Nephron progenitor cell (in vitro differentiated cells): ENCODE measurements at regions not wholly inside any gene's neighbourhood (a gene's known extent, or its start where the extent isn't known, plus 50 kb on each side); places are given as distances from the start of the nearest gene placed in this dataset.

Source experiments
- DNase-seq: peaks from one replicate; pipeline ENCODE4 v3.0.0; 2021
- H3K27ac Mint-ChIP-seq: 2 replicates; pipeline ENCODE4 v1.8.0; 2021; ENCODE audit warnings: mild to moderate bottlenecking, moderate library complexity, mixed read lengths
- H3K27me3 Mint-ChIP-seq: 2 replicates; pipeline ENCODE4 v1.8.0; 2021; ENCODE audit warnings: mild to moderate bottlenecking, low read depth, mixed read lengths; ENCODE audit not compliant: poor library complexity
- H3K36me3 Mint-ChIP-seq: 2 replicates; pipeline ENCODE4 v1.8.0; 2021; ENCODE audit warnings: low read depth, mixed read lengths
- H3K4me1 Mint-ChIP-seq: 2 replicates; pipeline ENCODE4 v1.8.0; 2021; ENCODE audit warnings: mixed read lengths
- H3K4me3 Mint-ChIP-seq: 2 replicates; pipeline ENCODE4 v1.8.0; 2021; ENCODE audit warnings: mild to moderate bottlenecking, moderate library complexity, mixed read lengths
- H3K9me3 Mint-ChIP-seq: 2 replicates; pipeline ENCODE4 v1.8.0; 2021; ENCODE audit warnings: mild to moderate bottlenecking, moderate library complexity, mixed read lengths
- CTCF ChIP-seq: fragments of 200-600 bp; sonication (generic); IDR thresholded peaks from 2 replicates; pipeline ENCODE4 v1.5.0; 2021; ENCODE audit warnings: antibody characterized with exemption

GRCh38 chr6:159440911-159441703 is 251.9 kb downstream of the SOD2 start:
- no peaks in the 10 kb centered on the region for H3K36me3 Mint-ChIP-seq
- no peak overlapping the region for H3K4me3 Mint-ChIP-seq
- DNase-seq: no peak
- no peak for TF ChIP-seq CTCF
- H3K4me1 Mint-ChIP-seq: no peaks in the 10 kb centered on the region
- H3K27ac Mint-ChIP-seq: no peak overlapping the region
- H3K27me3 Mint-ChIP-seq: peaks cover 11% of the 10 kb centered on the region
- peaks cover 64% of the 10 kb centered on the region for H3K9me3 Mint-ChIP-seq

DNA sequence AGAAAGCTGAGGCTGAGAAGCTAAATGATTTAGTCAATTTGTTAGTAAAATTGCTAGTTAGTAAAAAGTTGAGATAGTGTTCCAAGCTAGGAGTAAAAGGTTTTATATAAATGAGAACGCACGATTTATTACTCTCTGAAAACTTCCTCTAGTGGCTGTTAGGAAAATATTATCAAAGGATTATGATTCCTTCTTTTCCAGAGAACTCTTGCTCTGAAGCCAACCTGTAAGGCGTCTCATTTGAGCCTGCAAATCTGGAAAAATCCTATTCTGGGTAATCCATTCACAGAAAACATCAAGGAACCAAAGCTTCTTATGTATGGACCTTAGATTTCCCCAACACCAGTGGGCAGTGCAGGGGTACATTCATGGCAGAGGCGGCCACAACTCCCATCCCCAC is 252.7 kb downstream of the SOD2 start:
- H3K9me3 Mint-ChIP-seq: peaks cover 70% of the 10 kb centered on the region
- peaks cover 11% of the 10 kb centered on the region for H3K27me3 Mint-ChIP-seq
- H3K4me3 Mint-ChIP-seq: no peak overlapping the region
- no peaks in the 10 kb centered on the region for H3K4me1 Mint-ChIP-seq
- no peaks in the 10 kb centered on the region for H3K36me3 Mint-ChIP-seq
- no peak overlapping the region for H3K27ac Mint-ChIP-seq
- DNase-seq: no peak
- no peak for TF ChIP-seq CTCF

DNA sequence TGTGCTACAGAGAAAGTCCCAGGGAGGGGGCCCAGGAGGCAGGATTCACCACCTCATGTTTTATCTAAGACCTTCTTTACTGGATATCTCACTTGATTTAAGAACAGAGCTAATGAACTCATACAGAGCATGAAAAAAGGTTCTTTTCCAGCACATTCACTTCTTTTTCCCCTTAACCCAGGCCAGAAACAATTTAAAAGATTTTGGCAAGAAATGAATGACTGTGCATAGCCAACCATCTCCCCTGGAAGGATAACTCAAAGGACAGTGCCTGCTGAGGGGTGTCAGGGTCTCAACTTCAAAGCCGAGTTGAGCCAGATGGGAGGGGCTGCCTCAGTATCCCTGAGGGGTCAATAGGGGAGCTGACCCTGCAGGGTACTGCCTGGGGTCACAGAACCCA is 253.4 kb downstream of the SOD2 start:
- Mint-ChIP-seq H3K27ac (no peak overlapping the region), H3K27me3 (peaks cover 11% of the 10 kb centered on the region), H3K4me3 (no peak overlapping the region), H3K4me1 (no peaks in the 10 kb centered on the region), H3K36me3 (no peaks in the 10 kb centered on the region), H3K9me3 (peaks cover 70% of the 10 kb centered on the region)
- DNase-seq: no peak
- TF ChIP-seq CTCF: no peak

- peaks cover 69% of the 10 kb centered on the region for H3K9me3 Mint-ChIP-seq
- H3K27me3 Mint-ChIP-seq: peaks cover 7% of the 10 kb centered on the region
- H3K4me3 Mint-ChIP-seq: no peak overlapping the region
- no peak overlapping the region for H3K27ac Mint-ChIP-seq
- no peak for TF ChIP-seq CTCF
- no peaks in the 10 kb centered on the region for H3K4me1 Mint-ChIP-seq
- no peaks in the 10 kb centered on the region for H3K36me3 Mint-ChIP-seq
- DNase-seq: no peak
These were observed 254.9 kb downstream of the SOD2 start for GRCh38 chr6:159438106-159438505.

GRCh38 chr6:159436581-159436980 is 256.5 kb downstream of the SOD2 start:
- no peak overlapping the region for H3K27ac Mint-ChIP-seq
- H3K4me1 Mint-ChIP-seq: no peaks in the 10 kb centered on the region
- no peak overlapping the region for H3K4me3 Mint-ChIP-seq
- TF ChIP-seq CTCF: no peak
- peaks cover 6% of the 10 kb centered on the region for H3K27me3 Mint-ChIP-seq
- no peaks in the 10 kb centered on the region for H3K36me3 Mint-ChIP-seq
- peaks cover 78% of the 10 kb centered on the region for H3K9me3 Mint-ChIP-seq
- no peak for DNase-seq

GRCh38 chr6:159435701-159436100 is 257.3 kb downstream of the SOD2 start:
- H3K27ac Mint-ChIP-seq: no peak overlapping the region
- peaks cover 73% of the 10 kb centered on the region for H3K9me3 Mint-ChIP-seq
- no peaks in the 10 kb centered on the region for H3K36me3 Mint-ChIP-seq
- no peak for TF ChIP-seq CTCF
- no peaks in the 10 kb centered on the region for H3K4me1 Mint-ChIP-seq
- H3K27me3 Mint-ChIP-seq: peaks cover 6% of the 10 kb centered on the region
- H3K4me3 Mint-ChIP-seq: no peak overlapping the region
- no peak for DNase-seq
